ENCODE measurements at regions not wholly inside any gene's neighbourhood (a gene's known extent, or its start where the extent isn't known, plus 50 kb on each side); places are given as distances from the start of the nearest gene placed in this dataset.

DNA sequence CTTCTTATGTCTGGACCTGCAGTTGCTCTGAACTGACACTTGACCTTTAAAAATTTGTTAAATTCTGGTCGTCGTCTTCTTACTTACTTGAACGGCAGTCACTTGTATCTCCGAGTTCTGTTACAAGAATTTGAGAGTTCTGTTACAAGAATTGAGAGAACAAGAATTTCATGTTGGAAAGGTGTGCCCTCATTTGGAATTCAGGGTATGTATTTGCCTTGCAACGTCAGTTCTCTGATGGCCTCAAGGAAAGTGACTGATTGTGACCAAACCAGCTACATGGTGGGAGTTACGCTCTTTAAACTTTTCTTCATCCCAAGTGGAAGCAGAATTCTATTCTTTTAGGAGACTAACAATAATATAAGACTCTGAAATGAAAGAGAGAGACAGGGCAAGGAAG, 320.0 kb upstream of the TRIB2 start:
- Mint-ChIP-seq H3K9me3 (ENCODE audit: low read depth) (no peaks in the 10 kb centered on the region), H3K4me3 (ENCODE audit: unreplicated experiment) (no peak overlapping the region), H3K36me3 (ENCODE audit: low read depth) (no peaks in the 10 kb centered on the region), H3K4me1 (ENCODE audit: low read depth) (peaks cover 9% of the 10 kb centered on the region), H3K27me3 (ENCODE audit: low read depth) (no peaks in the 10 kb centered on the region), H3K27ac (ENCODE audit: unreplicated experiment) (no peak overlapping the region)
- TF ChIP-seq, protein P1, sequence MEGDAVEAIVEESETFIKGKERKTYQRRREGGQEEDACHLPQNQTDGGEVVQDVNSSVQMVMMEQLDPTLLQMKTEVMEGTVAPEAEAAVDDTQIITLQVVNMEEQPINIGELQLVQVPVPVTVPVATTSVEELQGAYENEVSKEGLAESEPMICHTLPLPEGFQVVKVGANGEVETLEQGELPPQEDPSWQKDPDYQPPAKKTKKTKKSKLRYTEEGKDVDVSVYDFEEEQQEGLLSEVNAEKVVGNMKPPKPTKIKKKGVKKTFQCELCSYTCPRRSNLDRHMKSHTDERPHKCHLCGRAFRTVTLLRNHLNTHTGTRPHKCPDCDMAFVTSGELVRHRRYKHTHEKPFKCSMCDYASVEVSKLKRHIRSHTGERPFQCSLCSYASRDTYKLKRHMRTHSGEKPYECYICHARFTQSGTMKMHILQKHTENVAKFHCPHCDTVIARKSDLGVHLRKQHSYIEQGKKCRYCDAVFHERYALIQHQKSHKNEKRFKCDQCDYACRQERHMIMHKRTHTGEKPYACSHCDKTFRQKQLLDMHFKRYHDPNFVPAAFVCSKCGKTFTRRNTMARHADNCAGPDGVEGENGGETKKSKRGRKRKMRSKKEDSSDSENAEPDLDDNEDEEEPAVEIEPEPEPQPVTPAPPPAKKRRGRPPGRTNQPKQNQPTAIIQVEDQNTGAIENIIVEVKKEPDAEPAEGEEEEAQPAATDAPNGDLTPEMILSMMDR (IDR thresholded peaks at IDR 0.05) = no peak
- no peak for DNase-seq (ENCODE audit: low spot score)

DNA sequence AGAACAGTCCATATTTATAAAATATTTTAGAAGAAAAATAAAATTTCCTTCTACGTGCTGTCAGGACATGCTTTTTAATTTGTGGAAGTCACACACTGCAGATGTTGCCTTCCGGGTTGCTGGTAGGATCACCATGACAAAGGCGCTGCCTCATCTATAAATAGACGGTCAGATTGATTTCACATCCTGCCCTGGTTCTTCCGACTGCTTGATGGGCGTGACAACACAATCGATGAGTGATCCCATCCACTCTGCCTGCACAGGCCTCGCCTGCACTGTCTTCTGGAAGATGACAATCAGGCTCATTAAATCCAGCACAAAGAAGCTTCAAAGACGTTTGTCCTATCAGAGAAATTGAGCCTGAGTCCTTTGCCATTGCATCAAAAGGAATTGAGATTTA, 318.9 kb upstream of the TRIB2 start:
- Mint-ChIP-seq H3K27me3 (ENCODE audit: low read depth) (no peaks in the 10 kb centered on the region), H3K4me1 (ENCODE audit: low read depth) (peaks cover 9% of the 10 kb centered on the region), H3K36me3 (ENCODE audit: low read depth) (peaks cover 2% of the 10 kb centered on the region), H3K9me3 (ENCODE audit: low read depth) (peaks cover 6% of the 10 kb centered on the region), H3K4me3 (ENCODE audit: unreplicated experiment) (no peak overlapping the region), H3K27ac (ENCODE audit: unreplicated experiment) (no peak overlapping the region)
- no peak for DNase-seq (ENCODE audit: low spot score)
- TF ChIP-seq, protein P1 (IDR thresholded peaks at IDR 0.05) = no peak

DNA sequence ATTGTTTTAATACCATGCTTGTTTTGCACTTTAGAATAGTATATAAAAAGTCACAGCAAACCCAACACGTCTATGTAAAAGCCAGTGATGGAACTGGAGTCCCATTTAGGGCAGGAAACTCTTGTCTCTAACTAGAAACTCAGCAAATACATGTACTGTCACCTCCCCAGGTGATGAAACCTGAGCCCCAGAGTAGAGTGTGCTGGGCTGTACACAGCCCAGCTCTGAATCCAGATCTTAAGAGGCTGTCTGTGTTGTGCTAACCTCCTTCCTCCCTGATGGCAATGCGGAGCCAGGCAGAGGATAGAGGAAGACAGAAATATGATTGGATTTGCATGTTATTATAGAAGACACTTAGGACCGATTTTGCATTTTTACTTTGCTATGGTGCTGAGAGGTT, 317.5 kb upstream of the TRIB2 start:
- Mint-ChIP-seq H3K27ac (ENCODE audit: unreplicated experiment) (no peak overlapping the region), H3K9me3 (ENCODE audit: low read depth) (peaks cover 8% of the 10 kb centered on the region), H3K36me3 (ENCODE audit: low read depth) (peaks cover 2% of the 10 kb centered on the region), H3K27me3 (ENCODE audit: low read depth) (no peaks in the 10 kb centered on the region), H3K4me3 (ENCODE audit: unreplicated experiment) (no peak overlapping the region), H3K4me1 (ENCODE audit: low read depth) (peaks cover 9% of the 10 kb centered on the region)
- TF ChIP-seq, protein P1 (IDR thresholded peaks at IDR 0.05) = no peak
- no peak for DNase-seq (ENCODE audit: low spot score)

DNA sequence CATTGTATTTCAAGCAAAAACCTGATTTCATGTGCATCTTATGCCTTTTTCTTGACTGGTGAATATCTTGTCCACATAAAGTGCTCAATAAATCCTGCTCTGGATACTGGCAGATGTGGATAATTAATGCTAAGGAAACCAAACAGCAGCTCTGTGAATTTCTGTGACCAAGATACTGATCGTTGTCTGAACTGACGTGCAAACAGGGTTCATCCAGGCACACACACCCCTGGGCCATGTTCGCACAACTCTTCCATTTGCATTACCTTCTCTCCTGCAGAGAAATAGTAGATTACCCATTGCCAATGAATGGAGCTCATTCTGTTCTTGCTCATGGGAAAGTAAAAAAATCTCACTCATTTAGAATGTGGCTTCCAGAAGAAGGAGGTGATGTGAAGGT, 316.2 kb upstream of the TRIB2 start:
- peaks cover 9% of the 10 kb centered on the region for H3K4me1 Mint-ChIP-seq (ENCODE audit: low read depth)
- no peak overlapping the region for H3K27ac Mint-ChIP-seq (ENCODE audit: unreplicated experiment)

DNA sequence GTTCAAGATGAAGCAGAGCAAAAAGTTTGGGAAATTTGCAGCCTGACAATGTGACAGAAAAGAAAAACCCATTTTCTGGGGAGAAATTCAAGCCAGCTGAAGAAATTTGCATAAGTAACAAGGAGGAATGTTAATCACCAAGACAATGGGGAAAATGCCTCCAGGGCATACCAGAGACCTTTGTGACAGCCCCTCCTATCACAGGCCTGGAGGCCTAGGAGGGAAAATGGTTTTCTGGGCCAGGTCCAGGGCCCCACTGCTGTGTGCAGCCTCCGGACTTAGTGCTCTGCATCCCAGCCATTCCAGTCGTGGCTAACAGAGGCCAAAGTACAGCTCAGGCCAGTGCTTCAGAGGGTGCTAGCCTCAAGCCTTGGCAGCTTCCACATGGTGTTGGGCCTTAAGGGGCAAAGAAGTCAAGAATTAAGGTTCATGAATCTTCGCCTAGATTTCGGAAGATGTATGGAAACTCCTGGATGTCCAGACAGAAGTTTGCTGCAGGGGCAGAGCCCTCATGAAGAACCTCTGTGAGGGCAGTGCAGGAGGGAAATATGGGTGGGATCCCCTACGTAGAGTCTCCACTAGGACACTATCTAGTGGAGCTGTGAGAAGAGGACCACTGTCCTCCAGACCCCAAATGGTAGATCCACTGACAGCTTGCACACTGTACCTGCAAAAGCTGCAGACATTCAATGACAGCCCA, 314.1 kb upstream of the TRIB2 start:
- Mint-ChIP-seq H3K4me3 (ENCODE audit: unreplicated experiment) (no peak overlapping the region), H3K36me3 (ENCODE audit: low read depth) (peaks cover 2% of the 10 kb centered on the region)

More for the DNA sequence above, 316.2 kb upstream of the TRIB2 start:
- Mint-ChIP-seq H3K9me3 (ENCODE audit: low read depth) (peaks cover 8% of the 10 kb centered on the region), H3K27me3 (ENCODE audit: low read depth) (no peaks in the 10 kb centered on the region), H3K4me3 (ENCODE audit: unreplicated experiment) (no peak overlapping the region), H3K36me3 (ENCODE audit: low read depth) (peaks cover 2% of the 10 kb centered on the region)
- TF ChIP-seq, protein P1 (IDR thresholded peaks at IDR 0.05) = no peak
- no peak for DNase-seq (ENCODE audit: low spot score)

More for the DNA sequence above, 314.1 kb upstream of the TRIB2 start:
- Mint-ChIP-seq H3K9me3 (ENCODE audit: low read depth) (peaks cover 8% of the 10 kb centered on the region), H3K27ac (ENCODE audit: unreplicated experiment) (no peak overlapping the region), H3K27me3 (ENCODE audit: low read depth) (no peaks in the 10 kb centered on the region), H3K4me1 (ENCODE audit: low read depth) (peaks cover 3% of the 10 kb centered on the region)
- TF ChIP-seq, protein P1 (IDR thresholded peaks at IDR 0.05) = no peak
- no peak for DNase-seq (ENCODE audit: low spot score)

Data from chondrocyte (in vitro differentiated cells).